Stimulated activated CD4-positive, alpha-beta T cell treated with anti-CD3 and anti-CD28 coated beads, TNF-alpha, amount 100 ng/mL, for 1 hour (primary cell): ENCODE measurements at regions not wholly inside any gene's neighbourhood (a gene's known extent, or its start where the extent isn't known, plus 50 kb on each side); places are given as distances from the start of the nearest gene placed in this dataset.
"Not testable (repeated sequence)": the region's sequence is repeated elsewhere in the genome, so short reads cannot be mapped to it uniquely, and the experiment has no call there.

ENCODE experiments used
- DNase-seq, 3 donors: peaks; one replicate each; pipeline ENCODE4 v3.0.0-alpha.2; 2020; ENCODE audit warnings: low read depth in 3 of 3, low spot score in 1 of 3

DNA sequence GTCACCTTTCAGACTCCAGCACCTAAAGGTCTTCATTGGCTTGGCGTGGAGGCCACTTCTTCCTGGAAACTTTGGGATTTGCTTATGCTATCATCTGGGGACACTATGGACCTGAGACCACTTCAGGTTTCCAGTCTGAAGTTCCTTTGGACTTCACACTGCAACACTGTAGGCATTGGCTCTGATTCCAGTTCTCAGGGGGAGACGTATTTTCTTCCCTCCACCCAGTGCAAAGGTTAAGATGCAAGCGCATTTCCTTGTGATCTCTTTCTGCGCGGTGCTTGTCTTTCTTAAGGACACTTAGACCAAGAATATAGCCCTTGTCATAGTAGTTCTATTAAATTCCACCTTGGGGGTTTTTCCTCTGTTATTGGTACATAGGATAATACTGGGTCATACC, 299.8 kb downstream of the TSHZ3 start:
- DNase-seq = no peak

DNA sequence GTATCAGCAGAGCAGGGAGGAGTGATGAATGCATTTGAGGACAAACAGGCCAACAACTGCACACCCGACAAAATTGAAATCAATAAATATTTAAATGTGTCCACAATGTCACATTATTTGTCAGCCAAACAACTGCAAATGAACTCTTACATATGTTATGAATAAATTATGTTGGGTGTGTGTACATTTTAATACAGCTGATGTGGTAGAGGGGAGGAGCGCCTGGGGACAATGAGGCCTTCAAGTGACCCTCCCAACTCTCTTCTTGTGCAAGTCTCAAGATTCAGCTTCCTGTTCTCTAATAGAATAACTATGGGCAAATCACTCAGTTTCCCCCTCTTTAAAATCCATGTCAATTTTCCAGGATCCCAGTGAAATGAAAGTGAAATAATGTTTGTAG, 303.2 kb downstream of the TSHZ3 start:
- no peak for DNase-seq

DNA sequence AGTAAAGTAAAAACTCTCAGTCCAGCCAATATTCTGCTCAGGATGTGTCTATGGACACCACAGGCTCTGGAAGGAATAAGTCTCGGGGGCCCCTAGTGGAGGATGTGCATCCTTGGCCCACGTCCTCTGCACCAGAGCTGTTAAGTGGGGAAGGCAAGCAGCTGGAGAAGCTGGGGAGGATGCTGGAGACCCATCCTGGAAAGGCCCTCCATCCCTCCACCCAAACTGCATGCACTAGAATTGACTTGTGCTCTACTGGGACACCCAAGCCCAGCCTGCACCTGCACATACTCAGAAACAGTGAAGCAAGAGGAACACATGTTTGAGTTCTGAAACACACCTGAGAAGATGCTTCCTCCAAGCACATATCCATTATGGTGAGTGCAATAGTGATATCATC, 307.8 kb downstream of the TSHZ3 start:
- DNase-seq = no peak

DNA sequence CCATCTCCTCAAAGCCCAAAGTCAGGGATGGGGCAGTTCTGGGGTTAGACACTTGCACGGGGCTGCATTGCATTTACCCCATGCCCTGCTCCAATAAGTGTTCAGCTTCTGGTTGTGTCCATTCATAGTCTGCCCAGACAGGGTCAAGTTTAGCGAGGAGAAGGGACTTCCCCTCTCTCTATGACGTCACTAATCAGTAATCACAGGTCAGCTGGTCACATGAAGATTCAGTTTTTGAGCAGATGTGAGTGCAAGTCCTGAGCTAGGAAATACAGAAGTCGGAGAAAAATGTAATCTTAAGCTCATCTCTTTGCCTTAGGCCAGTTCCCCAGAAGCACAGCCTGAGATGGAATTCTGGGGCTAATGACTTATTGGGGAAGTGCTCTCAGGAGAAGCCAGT, 310.1 kb downstream of the TSHZ3 start:
- no peak for DNase-seq

DNA sequence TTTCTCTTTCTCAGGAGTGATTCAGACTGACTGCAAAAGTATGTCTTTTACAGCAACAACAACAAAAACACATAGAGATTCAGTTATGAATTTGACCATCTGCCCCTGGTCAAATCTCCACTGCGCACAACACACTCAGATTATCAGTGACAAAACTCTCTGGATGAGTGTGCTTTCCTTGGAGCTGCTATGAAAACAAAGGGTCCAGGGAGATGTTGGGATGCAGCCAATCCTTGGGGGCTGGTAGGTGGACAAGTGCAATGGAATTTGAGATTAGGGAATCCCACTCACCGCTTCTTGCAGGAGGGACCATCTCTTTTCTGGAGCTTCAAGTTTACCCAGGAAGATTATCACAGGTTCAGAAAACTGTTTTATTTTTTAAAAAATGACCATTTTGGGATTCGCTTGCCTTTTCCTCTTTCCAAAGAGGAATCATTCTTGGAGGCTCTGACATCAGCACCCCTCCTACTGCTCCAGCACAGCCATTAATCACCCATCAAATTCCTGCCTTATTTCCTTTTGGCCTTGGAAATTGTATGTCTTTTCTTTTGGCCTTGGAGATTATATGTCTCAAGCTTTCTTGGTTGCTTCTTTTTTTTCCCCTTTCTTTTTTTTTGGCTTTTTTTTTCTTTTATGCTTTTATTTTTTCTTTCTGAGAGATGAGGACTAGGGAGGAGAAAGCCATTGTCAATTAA, 311.8 kb downstream of the TSHZ3 start:
- no peak for DNase-seq

DNA sequence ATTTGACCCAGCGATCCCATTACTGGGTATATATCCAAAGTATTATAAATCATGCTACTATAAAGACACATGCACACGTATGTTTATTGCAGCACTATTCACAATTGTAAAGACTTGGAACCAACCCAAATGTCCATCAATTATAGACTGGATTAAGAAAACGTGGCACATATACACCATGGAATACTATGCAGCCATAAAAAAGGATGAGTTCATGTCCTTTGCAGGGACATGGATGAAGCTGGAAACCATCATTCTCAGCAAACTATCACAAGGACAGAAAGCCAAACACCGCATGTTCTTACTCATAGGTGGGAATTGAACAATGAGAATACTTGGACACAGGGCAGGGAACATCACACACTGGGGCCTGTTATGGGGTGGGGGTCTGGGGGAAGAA, 317.8 kb downstream of the TSHZ3 start:
- DNase-seq = not testable (repeated sequence)

DNA sequence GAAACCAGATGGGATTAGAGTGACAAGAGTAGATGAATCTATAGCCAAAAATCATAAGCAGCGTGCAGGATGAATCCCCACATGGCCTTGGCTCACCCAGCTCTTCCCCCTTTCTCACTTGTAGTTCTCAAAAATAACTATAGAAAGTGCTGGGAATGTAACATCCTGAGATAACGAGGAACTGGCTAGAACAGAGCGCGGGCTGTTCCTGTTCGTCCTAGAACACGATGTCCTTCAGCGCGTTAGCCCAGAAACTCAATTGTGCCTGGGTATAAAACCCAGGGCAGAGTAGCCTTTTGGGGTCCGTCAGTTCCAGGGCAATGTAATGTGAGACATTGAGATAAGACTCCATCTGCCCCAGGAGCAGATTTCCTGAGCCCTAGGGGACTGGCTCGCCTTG, 326.2 kb downstream of the TSHZ3 start:
- DNase-seq = no peak

DNA sequence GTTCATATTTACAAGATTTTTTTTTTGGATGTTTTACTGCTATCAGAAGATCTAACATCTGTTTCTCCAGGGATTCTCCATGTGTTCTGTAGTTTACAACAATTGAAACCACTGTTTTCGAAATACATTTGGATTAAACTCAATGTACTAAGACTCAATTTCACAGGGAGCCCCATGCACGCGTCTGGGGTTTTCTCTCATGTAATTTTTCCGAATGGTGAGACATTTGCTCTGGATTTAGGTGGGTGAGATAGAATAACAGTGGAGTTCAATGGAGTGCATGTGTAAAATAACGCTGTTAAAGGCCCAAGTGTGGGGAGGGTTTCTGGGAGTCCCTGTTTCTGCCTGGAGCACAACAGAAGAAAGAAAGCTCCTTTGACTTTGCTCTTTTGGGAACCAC, 330.3 kb downstream of the TSHZ3 start:
- no peak for DNase-seq

DNA sequence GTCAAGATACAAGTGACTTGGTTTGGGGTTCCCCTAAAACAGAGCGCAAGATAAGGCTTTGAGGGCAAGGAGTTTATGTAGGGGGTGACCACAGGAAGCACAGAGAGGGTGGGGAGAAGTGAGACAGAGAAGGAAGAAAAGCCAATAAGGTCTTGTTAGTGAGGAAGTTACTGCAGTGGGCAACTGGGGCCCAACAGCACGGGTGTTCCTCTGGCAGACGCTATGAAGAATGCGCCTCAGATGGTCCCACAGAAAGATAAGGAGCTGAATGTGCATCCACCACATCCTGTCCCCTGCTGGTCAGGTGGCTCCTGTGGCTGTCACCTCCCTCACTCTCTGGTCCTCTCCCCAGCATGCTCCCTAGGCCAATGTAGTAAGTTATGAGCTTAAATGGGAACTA, 333.5 kb downstream of the TSHZ3 start:
- no peak for DNase-seq

DNA sequence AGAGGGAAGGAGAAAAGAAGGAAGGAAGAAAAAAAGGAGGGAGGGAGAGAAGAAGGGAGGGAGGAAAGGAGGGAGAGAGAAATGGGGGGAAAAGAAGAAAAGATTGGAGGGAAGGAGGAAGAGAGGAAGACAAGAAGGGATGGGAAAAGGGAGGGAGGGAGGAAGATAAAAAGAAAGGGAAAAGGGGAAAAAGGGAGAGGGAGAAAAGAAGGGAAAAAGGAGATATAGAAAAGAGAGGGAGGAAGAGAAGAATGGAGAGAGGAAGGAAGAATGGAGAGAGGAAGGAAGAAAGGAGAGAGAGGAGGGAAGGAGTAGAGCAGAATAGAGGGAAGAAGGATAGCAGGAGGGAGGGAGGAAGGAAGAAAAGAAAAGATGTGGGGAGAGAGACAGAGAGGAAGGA, 334.6 kb downstream of the TSHZ3 start:
- no peak for DNase-seq

DNA sequence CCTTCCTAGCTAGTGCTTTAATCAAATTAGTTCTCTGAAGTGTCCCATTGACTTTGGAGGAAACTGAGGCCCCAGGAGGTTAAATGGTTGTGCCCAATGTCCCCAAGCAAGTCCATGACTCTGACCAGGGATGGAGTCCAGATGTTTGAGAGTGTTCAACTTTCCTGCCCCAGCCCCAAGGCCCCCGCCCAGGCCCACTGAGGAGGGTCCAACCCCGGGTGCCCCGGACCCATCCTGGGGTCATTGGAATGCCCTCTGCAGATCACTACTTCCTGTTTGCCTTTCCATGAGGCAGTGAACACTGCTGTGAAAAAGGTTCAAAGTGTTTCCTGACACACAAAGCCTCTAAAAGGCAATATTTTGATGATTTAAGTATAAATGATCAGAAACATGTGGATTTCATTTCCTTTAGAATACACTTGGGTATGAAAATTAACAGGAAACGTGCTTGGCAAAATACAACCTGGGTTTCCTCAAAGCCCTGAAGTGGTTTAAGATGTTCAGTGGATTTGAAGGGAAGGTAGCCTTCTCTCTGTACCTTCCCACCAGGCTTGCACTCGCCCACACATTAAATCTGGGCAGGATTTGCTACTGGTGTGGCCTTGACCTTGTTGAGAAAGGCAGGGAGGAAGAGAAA, 335.7 kb downstream of the TSHZ3 start:
- no peak for DNase-seq

DNA sequence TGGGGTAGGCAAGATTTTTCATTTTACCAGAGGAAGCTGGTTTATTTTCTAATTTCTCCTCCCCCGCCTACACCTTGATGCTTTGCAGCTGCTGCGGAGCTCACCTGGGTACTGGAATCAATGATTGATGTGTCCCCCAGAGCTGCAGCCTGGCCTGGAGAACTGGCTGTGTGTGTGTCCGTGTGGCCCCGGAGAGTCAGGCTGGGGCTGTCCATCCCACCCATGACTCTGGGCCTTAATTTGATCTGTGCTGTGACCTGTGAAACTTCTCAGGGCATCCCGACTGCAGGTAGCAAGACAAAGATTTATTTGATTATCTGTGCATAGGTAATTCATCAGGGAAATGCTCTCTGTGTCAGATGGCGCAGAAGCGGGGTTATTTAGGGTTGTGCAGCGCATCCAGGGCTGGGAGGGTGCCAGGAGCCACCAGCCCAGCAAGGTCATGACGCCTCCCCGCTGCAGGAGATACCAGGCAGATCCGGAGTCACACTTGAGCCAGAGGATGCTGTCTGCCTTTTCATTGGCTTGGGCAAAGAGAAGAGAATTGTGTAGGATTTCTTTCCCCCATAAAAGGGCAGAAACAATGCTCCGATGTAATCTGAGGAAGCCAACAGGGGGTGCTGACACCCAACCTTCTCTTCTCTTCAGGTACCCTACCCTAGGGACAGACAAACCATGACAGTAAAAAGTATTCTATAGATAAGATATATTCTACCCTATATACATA, 346.6 kb downstream of the TSHZ3 start:
- no peak for DNase-seq

DNA sequence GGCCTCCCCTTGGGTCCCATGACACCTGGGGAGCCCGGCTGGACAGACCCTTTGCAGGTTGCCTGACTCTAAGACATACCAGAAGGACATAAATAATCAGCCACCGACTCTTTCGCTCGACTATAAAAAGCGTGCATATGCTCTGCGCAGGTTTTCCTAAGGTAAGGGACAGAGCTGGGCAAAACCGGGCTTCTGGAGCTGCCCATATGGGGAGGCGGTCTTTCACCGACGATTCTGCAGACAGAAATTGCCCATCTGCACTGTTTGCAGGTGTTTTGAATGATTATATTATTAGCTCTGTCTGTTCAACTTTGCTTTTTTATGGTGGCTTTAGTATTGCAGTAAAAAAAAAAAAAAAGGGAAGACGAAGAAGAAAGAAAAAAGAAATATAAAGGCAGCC, 347.2 kb downstream of the TSHZ3 start:
- DNase-seq = no peak

DNA sequence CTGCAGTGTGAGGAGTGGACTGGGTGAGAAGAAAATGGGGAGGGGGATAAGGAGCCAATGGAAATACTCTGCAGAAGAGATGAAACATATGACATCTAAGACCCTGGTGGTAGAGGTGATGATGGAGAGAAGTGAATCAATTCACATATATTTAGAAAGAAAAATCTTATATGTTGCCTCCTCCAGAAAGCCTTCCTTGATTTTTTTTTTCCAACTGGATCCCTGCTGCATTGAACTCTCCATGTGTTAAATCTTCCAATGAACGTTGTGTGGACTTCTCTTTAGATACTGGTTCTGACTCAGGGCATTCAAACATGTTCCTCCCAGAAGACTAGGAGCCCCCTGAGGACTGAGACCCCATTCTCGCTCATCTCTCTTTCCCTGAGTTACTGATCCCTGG, 348.3 kb downstream of the TSHZ3 start:
- DNase-seq = no peak

DNA sequence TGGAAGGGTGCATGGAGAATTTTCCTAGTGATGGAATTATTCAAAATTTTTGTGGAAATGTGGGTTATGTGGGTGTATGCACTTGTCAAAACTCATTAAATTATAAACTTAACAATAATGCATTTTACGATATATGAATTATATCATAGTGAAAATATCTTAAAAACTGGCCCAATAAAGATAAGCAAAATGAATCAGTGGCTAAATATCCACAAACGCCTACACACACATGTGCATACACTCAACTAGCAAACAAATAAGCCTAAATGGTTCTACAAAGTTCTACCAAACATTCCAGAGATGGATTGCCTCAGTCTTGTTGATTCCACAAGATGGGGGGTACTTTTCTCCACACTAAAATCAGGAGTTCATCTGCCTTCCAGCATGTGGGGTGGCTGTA, 349.5 kb downstream of the TSHZ3 start:
- no peak for DNase-seq

DNA sequence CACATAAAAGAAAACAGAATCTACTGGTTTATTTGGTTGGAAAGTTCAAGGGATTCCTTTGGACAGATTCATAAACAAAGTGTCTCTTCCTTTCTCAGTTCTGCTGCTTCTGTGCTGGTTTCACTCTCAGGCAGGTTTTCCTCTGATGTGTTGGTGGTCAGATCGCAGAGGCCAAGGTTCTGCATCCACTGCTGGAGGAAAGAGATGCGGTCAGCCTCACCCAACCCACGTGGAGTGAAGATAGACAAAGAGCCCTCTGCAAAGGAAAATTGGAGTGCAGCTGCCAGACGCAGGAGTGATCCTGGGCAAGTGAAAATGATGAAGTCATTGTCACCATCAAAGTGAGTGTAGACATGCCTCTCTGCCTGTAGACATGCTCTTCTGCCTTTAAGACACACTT, 352.0 kb downstream of the TSHZ3 start:
- DNase-seq = no peak

DNA sequence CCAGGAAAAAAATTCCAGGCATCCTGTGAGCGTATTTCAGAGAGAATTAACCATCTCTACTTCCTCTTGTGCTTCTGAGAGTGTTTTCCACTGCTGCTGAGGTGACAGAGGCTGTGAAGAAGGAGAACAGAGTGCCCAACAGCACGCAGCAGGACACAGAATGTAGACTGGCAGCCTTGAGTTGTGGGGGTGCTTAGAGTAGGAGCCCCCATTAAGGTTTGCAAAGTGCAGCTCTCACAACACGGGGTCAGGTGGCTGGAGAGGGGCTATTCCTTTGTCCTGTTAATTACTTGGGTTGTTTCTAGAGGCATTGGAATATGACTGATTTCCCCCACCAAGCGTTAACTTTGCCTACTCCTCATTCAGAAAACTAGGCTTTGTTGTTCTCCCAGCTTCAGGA, 370.6 kb downstream of the TSHZ3 start:
- DNase-seq = no peak

DNA sequence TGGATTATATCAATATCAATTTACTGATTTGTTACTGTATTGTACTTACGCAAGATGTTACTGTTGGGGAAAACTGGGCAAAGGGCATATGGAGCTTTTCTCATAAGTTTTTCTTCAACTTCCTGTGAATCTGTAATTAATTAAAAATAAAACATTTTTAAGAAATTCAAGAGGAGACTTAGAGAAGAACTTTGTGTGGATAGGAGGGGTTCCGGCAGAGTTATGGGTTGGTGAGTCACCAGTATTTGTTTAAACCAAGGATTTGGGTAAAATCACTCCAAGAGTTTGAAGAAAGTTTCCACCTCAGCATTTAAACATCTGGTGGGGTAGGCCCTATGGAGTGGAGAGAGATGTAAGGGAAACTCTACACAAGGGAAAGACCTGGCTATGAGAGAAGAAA, 379.6 kb downstream of the TSHZ3 start:
- DNase-seq = no peak

DNA sequence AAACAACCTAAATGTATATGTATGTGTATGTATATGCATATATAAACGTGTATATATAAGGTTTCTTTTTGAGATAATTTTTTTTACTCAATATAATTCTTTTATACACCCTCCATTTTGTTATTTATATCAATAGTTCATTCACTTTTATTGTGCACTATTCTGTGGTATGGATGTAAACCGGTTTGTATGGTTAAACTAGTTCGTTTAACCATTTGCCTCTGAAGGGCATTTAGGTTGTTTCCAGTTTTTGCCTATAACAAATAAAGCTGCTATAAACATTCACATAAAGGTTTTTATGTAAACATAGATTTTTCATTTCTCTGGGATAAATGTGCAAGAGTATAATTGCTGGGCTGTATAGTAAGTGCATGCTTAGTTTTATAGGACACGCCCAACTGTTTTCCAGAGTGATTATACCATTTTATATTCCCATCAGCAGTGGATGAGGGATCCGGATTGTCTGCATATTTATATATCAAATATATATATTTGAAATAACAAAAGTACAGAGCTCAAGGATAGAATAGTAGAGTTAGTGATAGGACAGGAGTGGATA, 380.3 kb downstream of the TSHZ3 start:
- DNase-seq = no peak

DNA sequence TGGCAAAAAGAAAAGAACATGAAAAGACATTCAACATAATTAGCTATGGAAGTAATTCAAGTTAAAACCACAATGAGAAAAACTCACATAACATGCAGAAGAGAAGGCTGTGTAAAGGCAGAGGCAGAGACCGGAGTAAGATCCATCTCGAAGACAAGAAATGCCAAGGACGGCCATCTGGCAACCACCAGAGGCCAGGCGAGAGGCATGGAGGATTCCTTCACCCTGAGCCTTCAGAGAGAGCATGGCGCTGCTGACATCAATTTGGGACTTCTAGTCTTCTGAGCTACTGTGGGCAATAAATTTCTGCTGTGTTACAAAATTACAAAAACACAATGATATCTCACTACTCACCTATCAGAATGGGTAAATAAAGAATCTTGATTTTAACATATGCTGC, 381.0 kb downstream of the TSHZ3 start:
- no peak for DNase-seq

DNA sequence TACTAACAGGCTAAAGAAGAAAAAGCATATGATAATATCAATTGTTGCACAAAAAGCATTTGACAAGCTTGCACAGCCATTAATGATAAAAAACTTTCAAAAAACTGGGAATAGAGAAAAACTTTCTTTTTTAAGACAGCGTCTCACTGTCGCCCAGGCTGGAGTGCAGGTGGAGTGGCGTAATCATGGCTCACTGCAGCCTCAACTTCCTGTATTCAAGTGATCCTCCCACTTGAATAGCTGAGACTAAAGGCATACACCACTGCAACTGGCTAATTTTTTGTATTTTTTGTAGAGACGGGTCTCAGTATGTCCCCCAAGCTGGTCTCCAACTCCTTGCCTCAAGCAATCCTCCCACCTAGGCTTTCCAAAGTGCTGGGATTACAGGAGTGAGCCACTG, 382.8 kb downstream of the TSHZ3 start:
- DNase-seq = no peak

DNA sequence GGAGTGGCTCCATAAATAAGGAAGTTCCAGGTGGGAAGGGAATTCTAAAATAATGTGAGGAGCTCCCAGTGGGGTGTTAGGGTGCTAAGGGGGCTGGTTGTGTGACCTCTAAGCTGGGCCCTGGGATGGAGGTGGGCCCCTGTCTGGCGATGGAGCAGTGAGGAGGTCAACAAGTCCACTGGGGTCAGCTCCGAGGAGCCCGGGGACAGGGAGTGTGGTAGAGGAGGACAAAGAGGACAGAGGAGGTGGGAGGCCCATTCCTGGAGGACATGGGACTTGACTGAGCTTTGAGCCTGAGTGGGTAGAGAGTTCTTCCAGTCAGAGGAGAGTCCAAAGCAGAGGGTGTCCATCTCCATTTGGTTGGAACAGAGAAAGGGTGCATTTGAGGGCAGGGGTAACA, 390.2 kb downstream of the TSHZ3 start:
- DNase-seq = no peak
